H9 (cell line): ENCODE measurements at regions not wholly inside any gene's neighbourhood (a gene's known extent, or its start where the extent isn't known, plus 50 kb on each side); places are given as distances from the start of the nearest gene placed in this dataset.

Experiments used
- DNase-seq: peaks from one replicate; pipeline ENCODE4 v3.0.0-alpha.2; 2017
- H2AFZ ChIP-seq: one replicate; pipeline ENCODE4 v1.6.1; 2013; ENCODE audit warnings: mild to moderate bottlenecking, low read length, control low read depth, moderate library complexity
- H2AK5ac ChIP-seq: 2 replicates; pipeline ENCODE4 v1.6.1; 2013; ENCODE audit warnings: low read length, control low read depth, mixed read lengths; ENCODE audit not compliant: insufficient read length
- H2BK120ac ChIP-seq: one replicate; pipeline ENCODE4 v1.6.1; 2013; ENCODE audit warnings: low read depth, mild to moderate bottlenecking, low read length, control low read depth, inconsistent platforms; ENCODE audit not compliant: poor library complexity, severe bottlenecking
- H2BK12ac ChIP-seq: 2 replicates; pipeline ENCODE4 v1.6.1; 2013; ENCODE audit warnings: low read length, control low read depth, mixed read lengths, low read depth; ENCODE audit not compliant: insufficient read length
- H2BK15ac ChIP-seq: 2 replicates; pipeline ENCODE4 v1.6.1; 2013; ENCODE audit warnings: low read depth, low read length, control low read depth
- H2BK20ac ChIP-seq: one replicate; pipeline ENCODE4 v1.6.1; 2013; ENCODE audit warnings: low read depth, mild to moderate bottlenecking, low read length, control low read depth, inconsistent platforms; ENCODE audit not compliant: poor library complexity, severe bottlenecking
- H2BK5ac ChIP-seq: 2 replicates; pipeline ENCODE4 v1.6.1; 2013; ENCODE audit warnings: low read length, control low read depth, mixed read lengths; ENCODE audit not compliant: insufficient read length
- H3K14ac ChIP-seq: 2 replicates; pipeline ENCODE4 v1.6.1; 2013; ENCODE audit warnings: low read length, control low read depth; ENCODE audit not compliant: insufficient read depth
- H3K18ac ChIP-seq: 2 replicates; pipeline ENCODE4 v1.6.1; 2013; ENCODE audit warnings: low read depth, mild to moderate bottlenecking, mixed read lengths, low read length, control low read depth; ENCODE audit not compliant: insufficient read length
- H3K23ac ChIP-seq: 2 replicates; pipeline ENCODE4 v1.6.1; 2013; ENCODE audit warnings: low read length, control low read depth, mixed read lengths, low read depth; ENCODE audit not compliant: insufficient read length
- H3K23me2 ChIP-seq: 2 replicates; pipeline ENCODE4 v1.6.1; 2013; ENCODE audit warnings: low read depth, mild to moderate bottlenecking, mixed read lengths, low read length, control low read depth; ENCODE audit not compliant: insufficient read length, poor library complexity, severe bottlenecking
- H3K27ac ChIP-seq: 2 replicates; pipeline ENCODE4 v1.5.1; 2013; ENCODE audit warnings: low read length, control low read depth, mixed read lengths, low read depth; ENCODE audit not compliant: insufficient read length
- H3K27me3 ChIP-seq: 2 replicates; pipeline ENCODE4 v1.6.1; 2013; ENCODE audit warnings: low read length, control low read depth, inconsistent platforms; ENCODE audit not compliant: insufficient read depth
- H3K4ac ChIP-seq: 2 replicates; pipeline ENCODE4 v1.6.1; 2013; ENCODE audit warnings: low read depth, mild to moderate bottlenecking, control low read depth, inconsistent platforms, low read length, moderate library complexity
- H3K4me1 ChIP-seq: 2 replicates; pipeline ENCODE4 v1.6.1; 2013; ENCODE audit warnings: low read length, control low read depth, inconsistent platforms; ENCODE audit not compliant: insufficient read depth
- H3K4me2 ChIP-seq: 2 replicates; pipeline ENCODE4 v1.6.1; 2013; ENCODE audit warnings: low read length, control low read depth, mixed read lengths; ENCODE audit not compliant: insufficient read length, insufficient read depth
- H3K56ac ChIP-seq: 2 replicates; pipeline ENCODE4 v1.6.1; 2013; ENCODE audit warnings: low read depth, mild to moderate bottlenecking, mixed read lengths, low read length, control low read depth; ENCODE audit not compliant: insufficient read length
- H3K79me1 ChIP-seq: 2 replicates; pipeline ENCODE4 v1.6.1; 2013; ENCODE audit warnings: low read depth, mild to moderate bottlenecking, moderate library complexity, low read length, control low read depth, inconsistent platforms; ENCODE audit not compliant: insufficient read depth, poor library complexity, severe bottlenecking
- H3K79me2 ChIP-seq: 2 replicates; pipeline ENCODE4 v1.6.1; 2013; ENCODE audit warnings: low read length, control low read depth, inconsistent platforms; ENCODE audit not compliant: insufficient read depth
- H3K9ac ChIP-seq: 2 replicates; pipeline ENCODE4 v1.6.1; 2013; ENCODE audit warnings: low read length, control low read depth, mixed read lengths; ENCODE audit not compliant: insufficient read length; ENCODE audit errors: extremely low read depth
- H3K9me3 ChIP-seq: one replicate; pipeline ENCODE4 v1.6.1; 2013; ENCODE audit warnings: low read depth, low read length, inconsistent platforms; ENCODE audit not compliant: control insufficient read depth
- H3T11ph ChIP-seq: one replicate; pipeline ENCODE4 v1.6.1; 2013; ENCODE audit warnings: mild to moderate bottlenecking, low read length, control low read depth, inconsistent platforms
- H4K20me1 ChIP-seq: one replicate; pipeline ENCODE4 v1.6.1; 2013; ENCODE audit not compliant: control insufficient read depth, insufficient read length, insufficient read depth
- H4K5ac ChIP-seq: 2 replicates; pipeline ENCODE4 v1.6.1; 2013; ENCODE audit warnings: low read depth, mild to moderate bottlenecking, mixed read lengths, low read length, control low read depth; ENCODE audit not compliant: insufficient read length
- H4K8ac ChIP-seq: replicated peaks from 2 replicates; pipeline ENCODE4 v1.6.1; 2013; ENCODE audit warnings: low read length, control low read depth, mixed read lengths, low read depth; ENCODE audit not compliant: insufficient read length
- H4K91ac ChIP-seq: 2 replicates; pipeline ENCODE4 v1.6.1; 2013; ENCODE audit warnings: low read depth, mild to moderate bottlenecking, moderate library complexity, mixed read lengths, low read length, control low read depth; ENCODE audit not compliant: insufficient read length
- H3K27ac Mint-ChIP-seq, 3 experiments: 2 replicates in 2 of 3; 3 replicates in 1 of 3; pipeline ENCODE4 v1.8.0; 2020 to 2021; ENCODE audit warnings: mixed read lengths in 3 of 3, mild to moderate bottlenecking in 1 of 3, moderate library complexity in 1 of 3
- H3K27me3 Mint-ChIP-seq: 2 replicates; pipeline ENCODE4 v1.8.0; 2021; ENCODE audit warnings: low read depth, mild to moderate bottlenecking, moderate library complexity, mixed read lengths
- H3K36me3 Mint-ChIP-seq, 3 experiments: 2 replicates in 2 of 3; 3 replicates in 1 of 3; pipeline ENCODE4 v1.8.0; 2020 to 2021; ENCODE audit warnings: low read depth in 3 of 3, mixed read lengths in 3 of 3; ENCODE audit not compliant: insufficient read depth in 1 of 3
- H3K4me1 Mint-ChIP-seq, 2 experiments: 2 replicates each; pipeline ENCODE4 v1.8.0; 2020; ENCODE audit warnings: mixed read lengths in 2 of 2
- H3K4me3 Mint-ChIP-seq, 2 experiments: 2 replicates in 1 of 2; 3 replicates in 1 of 2; pipeline ENCODE4 v1.8.0; 2020 to 2021; ENCODE audit warnings: mild to moderate bottlenecking in 2 of 2, mixed read lengths in 2 of 2, moderate library complexity in 1 of 2
- H3K9me3 Mint-ChIP-seq, 2 experiments: 2 replicates in 1 of 2; 3 replicates in 1 of 2; pipeline ENCODE4 v1.8.0; 2020; ENCODE audit warnings: mild to moderate bottlenecking in 2 of 2, mixed read lengths in 2 of 2, moderate library complexity in 1 of 2
- WGBS: extraction: QIAGEN DNeasy Blood & Tissue Kit; methylation state at CpG from one replicate; pipeline ENCODE4 v1.1.7; 2013; ENCODE audit warnings: missing lambda C conversion rate, low lambda C conversion rate, mixed read lengths; ENCODE audit not compliant: insufficient read length; ENCODE audit errors: extremely low coverage; 5-methylcytosine and 5-hydroxymethylcytosine counted together
- TF ChIP-seq, protein P1 (sequence below): fragments of 200-600 bp; sonication (generic); conservative IDR thresholded peaks from 3 replicates; pipeline ENCODE4 v1.8.0; 2021; ENCODE audit warnings: antibody characterized with exemption, mild to moderate bottlenecking

DNA sequence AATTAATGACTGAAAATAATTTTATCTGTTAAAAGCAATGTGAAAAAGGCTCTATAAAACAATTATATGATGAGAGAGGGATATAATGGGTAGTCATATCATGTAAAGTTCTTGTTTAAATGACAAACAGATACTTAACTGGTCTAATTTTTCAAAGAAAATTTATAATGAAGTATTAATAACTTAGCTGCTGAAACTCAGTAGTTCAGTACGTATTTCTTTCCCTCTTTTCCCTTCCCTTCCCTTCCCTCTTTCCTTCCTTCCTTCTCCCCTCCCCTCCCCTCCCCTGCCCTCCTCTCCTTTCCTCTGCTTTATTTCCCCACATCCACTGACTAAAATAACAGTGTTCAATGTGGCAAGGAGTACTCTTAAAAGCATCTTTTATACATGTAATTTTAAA lies 123.1 kb upstream of the PTGFR start:
- no peak overlapping the region for H3K27ac Mint-ChIP-seq

More for the DNA sequence above, 123.1 kb upstream of the PTGFR start:
- H3K4me1 ChIP-seq = no peaks in the 10 kb centered on the region
- no peak overlapping the region for H2BK5ac ChIP-seq
- H3K9me3 ChIP-seq = no peaks in the 10 kb centered on the region
- no peak overlapping the region for H3K14ac ChIP-seq
- Mint-ChIP-seq H3K4me1 (no peaks in the 10 kb centered on the region), H3K4me3 (no peak overlapping the region), H3K36me3 (no peaks in the 10 kb centered on the region), H3K9me3 (no peaks in the 10 kb centered on the region), H3K27me3 (no peaks in the 10 kb centered on the region; the same call in 1 of the 2 replicates)
- H4K5ac ChIP-seq = no peak overlapping the region
- no peak overlapping the region for H4K8ac ChIP-seq
- no peak overlapping the region for H3K4ac ChIP-seq
- H3K79me1 ChIP-seq = no peaks in the 10 kb centered on the region
- H2AK5ac ChIP-seq = no peak overlapping the region
- no peak overlapping the region for H4K91ac ChIP-seq
- H3K18ac ChIP-seq = no peak overlapping the region
- H2BK15ac ChIP-seq = no peak overlapping the region
- no peak overlapping the region for H3K4me2 ChIP-seq
- H3T11ph ChIP-seq = no peak overlapping the region
- no peak overlapping the region for H3K23ac ChIP-seq
- TF ChIP-seq, protein P1, sequence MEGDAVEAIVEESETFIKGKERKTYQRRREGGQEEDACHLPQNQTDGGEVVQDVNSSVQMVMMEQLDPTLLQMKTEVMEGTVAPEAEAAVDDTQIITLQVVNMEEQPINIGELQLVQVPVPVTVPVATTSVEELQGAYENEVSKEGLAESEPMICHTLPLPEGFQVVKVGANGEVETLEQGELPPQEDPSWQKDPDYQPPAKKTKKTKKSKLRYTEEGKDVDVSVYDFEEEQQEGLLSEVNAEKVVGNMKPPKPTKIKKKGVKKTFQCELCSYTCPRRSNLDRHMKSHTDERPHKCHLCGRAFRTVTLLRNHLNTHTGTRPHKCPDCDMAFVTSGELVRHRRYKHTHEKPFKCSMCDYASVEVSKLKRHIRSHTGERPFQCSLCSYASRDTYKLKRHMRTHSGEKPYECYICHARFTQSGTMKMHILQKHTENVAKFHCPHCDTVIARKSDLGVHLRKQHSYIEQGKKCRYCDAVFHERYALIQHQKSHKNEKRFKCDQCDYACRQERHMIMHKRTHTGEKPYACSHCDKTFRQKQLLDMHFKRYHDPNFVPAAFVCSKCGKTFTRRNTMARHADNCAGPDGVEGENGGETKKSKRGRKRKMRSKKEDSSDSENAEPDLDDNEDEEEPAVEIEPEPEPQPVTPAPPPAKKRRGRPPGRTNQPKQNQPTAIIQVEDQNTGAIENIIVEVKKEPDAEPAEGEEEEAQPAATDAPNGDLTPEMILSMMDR = no peak
- H4K20me1 ChIP-seq = no peaks in the 10 kb centered on the region
- no peak overlapping the region for H2BK12ac ChIP-seq
- no peak overlapping the region for H2BK120ac ChIP-seq
- no peak overlapping the region for H2BK20ac ChIP-seq
- no peak overlapping the region for H2AFZ ChIP-seq
- no peaks in the 10 kb centered on the region for H3K23me2 ChIP-seq
- H3K79me2 ChIP-seq = no peaks in the 10 kb centered on the region
- no peak overlapping the region for H3K9ac ChIP-seq
- no peak overlapping the region for H3K56ac ChIP-seq
- H3K27me3 ChIP-seq = no peaks in the 10 kb centered on the region
- DNase-seq = no peak
- no peak overlapping the region for H3K27ac ChIP-seq
- WGBS = no CpG with 5 or more reads among the region's 1 CpG
